GM12873 (cell line): ENCODE measurements at regions not wholly inside any gene's neighbourhood (a gene's known extent, or its start where the extent isn't known, plus 50 kb on each side); places are given as distances from the start of the nearest gene placed in this dataset.

Experiments
- TF ChIP-seq, protein P1 (sequence below): IDR thresholded peaks from 2 replicates; pipeline ENCODE4 v1.5.1; 2012; ENCODE audit warnings: low read depth, mild to moderate bottlenecking, moderate library complexity, low read length, control low read depth; ENCODE audit not compliant: insufficient read depth; ENCODE audit errors: missing control alignments

- TF ChIP-seq, protein P1, sequence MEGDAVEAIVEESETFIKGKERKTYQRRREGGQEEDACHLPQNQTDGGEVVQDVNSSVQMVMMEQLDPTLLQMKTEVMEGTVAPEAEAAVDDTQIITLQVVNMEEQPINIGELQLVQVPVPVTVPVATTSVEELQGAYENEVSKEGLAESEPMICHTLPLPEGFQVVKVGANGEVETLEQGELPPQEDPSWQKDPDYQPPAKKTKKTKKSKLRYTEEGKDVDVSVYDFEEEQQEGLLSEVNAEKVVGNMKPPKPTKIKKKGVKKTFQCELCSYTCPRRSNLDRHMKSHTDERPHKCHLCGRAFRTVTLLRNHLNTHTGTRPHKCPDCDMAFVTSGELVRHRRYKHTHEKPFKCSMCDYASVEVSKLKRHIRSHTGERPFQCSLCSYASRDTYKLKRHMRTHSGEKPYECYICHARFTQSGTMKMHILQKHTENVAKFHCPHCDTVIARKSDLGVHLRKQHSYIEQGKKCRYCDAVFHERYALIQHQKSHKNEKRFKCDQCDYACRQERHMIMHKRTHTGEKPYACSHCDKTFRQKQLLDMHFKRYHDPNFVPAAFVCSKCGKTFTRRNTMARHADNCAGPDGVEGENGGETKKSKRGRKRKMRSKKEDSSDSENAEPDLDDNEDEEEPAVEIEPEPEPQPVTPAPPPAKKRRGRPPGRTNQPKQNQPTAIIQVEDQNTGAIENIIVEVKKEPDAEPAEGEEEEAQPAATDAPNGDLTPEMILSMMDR, result no peak
Measured at GRCh38 chr2:79428745-79429144, 84.1 kb upstream of the CTNNA2 start.

DNA sequence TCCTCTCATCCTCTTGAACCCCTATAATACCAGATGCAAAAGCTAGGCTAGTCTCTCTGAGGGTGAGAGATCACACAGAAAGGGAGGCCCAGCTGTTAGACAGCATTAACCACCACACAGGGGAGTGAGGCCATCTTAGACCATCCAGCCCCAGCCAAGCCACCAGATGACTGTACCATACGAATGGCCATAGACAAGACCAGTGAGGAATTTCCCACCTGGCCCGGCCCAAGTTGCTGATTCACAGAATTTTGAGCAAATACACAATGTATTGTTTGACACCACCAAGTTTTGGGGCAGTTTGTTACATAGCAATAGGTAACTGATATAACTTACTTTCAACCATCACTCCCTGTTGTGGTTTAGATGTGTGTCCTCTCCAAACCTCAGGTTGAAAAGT, 98.2 kb upstream of the CTNNA2 start:
- TF ChIP-seq, protein P1, result no peak

DNA sequence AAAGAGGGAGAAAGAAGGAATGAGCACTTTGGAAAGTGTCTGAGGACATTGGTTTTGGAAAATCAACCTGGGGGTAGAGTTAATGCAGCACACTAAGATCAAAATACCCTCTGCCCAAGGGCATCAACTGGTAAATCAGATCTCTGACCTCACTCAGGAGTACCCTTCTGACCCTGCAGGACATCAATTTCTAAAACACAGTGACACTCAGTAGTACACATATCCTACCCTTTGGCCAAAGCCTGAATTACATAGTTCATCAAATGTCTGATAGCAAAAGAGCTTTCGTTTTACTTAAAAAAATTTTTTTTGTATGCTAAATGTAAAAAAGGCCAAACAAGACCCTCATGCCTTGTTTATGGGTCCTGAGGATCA, 118.4 kb upstream of the CTNNA2 start:
- TF ChIP-seq, protein P1, result no peak

- TF ChIP-seq, protein P1, result no peak
Measured at GRCh38 chr2:79393806-79394484, 118.9 kb upstream of the CTNNA2 start.

DNA sequence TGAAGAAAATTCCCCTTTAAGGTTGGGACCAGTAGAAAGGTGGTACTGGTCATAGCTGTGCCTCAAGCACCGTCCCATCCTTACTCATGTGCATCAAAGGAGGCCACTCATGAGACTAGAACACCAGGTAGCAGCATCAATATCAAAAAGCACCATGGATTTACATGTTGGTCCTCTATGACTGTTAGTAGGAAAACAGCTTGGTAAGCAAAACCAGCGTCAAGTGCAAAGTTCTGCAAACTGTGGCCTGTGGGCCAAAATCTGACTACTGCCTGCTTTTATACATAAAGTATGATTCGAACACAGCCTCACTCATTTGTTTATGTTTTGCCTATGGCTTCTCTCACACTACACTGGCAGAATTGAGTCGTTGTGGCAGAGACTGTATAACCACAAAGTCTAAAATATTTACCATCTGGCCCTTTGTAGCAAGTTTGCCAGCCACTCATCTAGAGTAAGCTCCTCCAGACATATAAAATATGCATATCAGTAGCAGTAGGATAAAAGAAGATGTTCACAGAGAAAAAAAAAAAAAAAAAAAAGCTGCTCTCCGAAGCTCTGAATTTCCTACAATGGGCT, 119.7 kb upstream of the CTNNA2 start:
- TF ChIP-seq, protein P1, result no peak

DNA sequence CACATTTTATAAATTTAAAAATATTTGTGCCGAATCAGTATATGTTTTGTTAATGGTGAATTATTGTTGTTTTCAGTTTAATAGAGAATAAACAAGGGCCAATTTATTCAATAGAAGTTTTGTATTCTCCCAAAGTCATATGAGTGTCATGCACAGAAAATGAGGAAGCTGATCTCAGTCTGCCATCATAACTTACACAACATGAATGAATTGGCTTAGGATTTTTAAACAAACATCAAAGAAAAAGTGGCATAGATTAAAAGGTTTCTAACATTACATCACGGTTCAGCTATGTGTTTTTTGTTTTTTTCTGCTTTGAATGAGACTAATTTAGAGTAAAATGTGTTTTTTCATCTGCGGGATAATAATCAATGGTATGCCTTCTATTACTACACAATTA, 123.4 kb upstream of the CTNNA2 start:
- TF ChIP-seq, protein P1, result no peak

- TF ChIP-seq, protein P1, result no peak
Measured at GRCh38 chr2:79388024-79388423, 124.8 kb upstream of the CTNNA2 start.
